Esophagus muscularis mucosa (tissue), 4 donors: ENCODE measurements at regions not wholly inside any gene's neighbourhood (a gene's known extent, or its start where the extent isn't known, plus 50 kb on each side); places are given as distances from the start of the nearest gene placed in this dataset.

Experiments used
- DNase-seq: peaks from one replicate; pipeline ENCODE4 v3.0.0-alpha.2; 2017; ENCODE audit errors: extremely low spot score
- H3K27ac ChIP-seq, 4 donors: fragments of 200-600 bp; sonication (generic); replicated peaks in 1 of 4; 1 replicate in 3 of 4; 2 replicates in 1 of 4; pipeline ENCODE4 v1.5.1; 2016 to 2019; ENCODE audit warnings: mild to moderate bottlenecking in 1 of 4
- H3K27me3 ChIP-seq, 4 donors: fragments of 200-600 bp; sonication (generic); one replicate each; pipeline versions ENCODE4 v1.5.1 to v1.6.0; 2016 to 2019
- H3K36me3 ChIP-seq, 4 donors: fragments of 200-600 bp; sonication (generic); one replicate each; pipeline ENCODE4 v1.5.1; 2016 to 2019
- H3K4me1 ChIP-seq, 4 donors: fragments of 200-600 bp; sonication (generic); one replicate each; pipeline ENCODE4 v1.5.1; 2016 to 2019
- H3K4me3 ChIP-seq, 4 donors: fragments of 200-600 bp; sonication (generic); 1 replicate in 2 of 4; 2 replicates in 2 of 4; pipeline ENCODE4 v1.5.1; 2016 to 2019; ENCODE audit warnings: mild to moderate bottlenecking in 4 of 4, moderate library complexity in 1 of 4
- H3K9me3 ChIP-seq, 4 donors: fragments of 200-600 bp; sonication (generic); 1 replicate in 3 of 4; 2 replicates in 1 of 4; pipeline ENCODE4 v1.5.1; 2016 to 2019
- EP300 ChIP-seq: sonication (generic); formaldehyde crosslinking; IDR thresholded peaks from one replicate; pipeline ENCODE4 v1.6.1; 2017; ENCODE audit warnings: antibody characterized with exemption
- POLR2A ChIP-seq: fragments of 450-650 bp; IDR thresholded peaks from one replicate; pipeline ENCODE4 v1.6.1; 2017; ENCODE audit warnings: antibody characterized with exemption, moderate library complexity, mild to moderate bottlenecking, low read depth
- POLR2AphosphoS5 ChIP-seq, 2 donors: sonication (generic); formaldehyde crosslinking; IDR thresholded peaks; one replicate each; pipeline ENCODE4 v1.6.1; 2017; ENCODE audit warnings: antibody characterized with exemption in 2 of 2
- WGBS: methylation state at CpG from one replicate; pipeline ENCODE4 v1.1.5; 2018; 5-methylcytosine and 5-hydroxymethylcytosine counted together
- intact Hi-C: fragments of 100-400 bp; cut with DNase I; formaldehyde crosslinking; loops from one replicate; pipeline ENCODE4 v1.15.1; 2023
- TF ChIP-seq, protein P1 (sequence below), 3 experiments: fragments of 200-600 bp in 2 of 3; fragments of 450-650 bp in 1 of 3; sonication (generic) in 2 of 3; IDR thresholded peaks; one replicate each; pipeline ENCODE4 v1.5.1; 2017 to 2019; ENCODE audit warnings: antibody characterized with exemption in 3 of 3, mild to moderate bottlenecking in 2 of 3, moderate library complexity in 1 of 3

GRCh38 chr4:24137671-24138601 is 248.1 kb upstream of the PPARGC1A start:
- peaks cover 0 to 18% (median 2%) of the 10 kb centered on the region in 4 donors for H3K4me1 ChIP-seq
- 77% methylated on average over 8 of the region's 8 CpGs for WGBS
- H3K36me3 ChIP-seq: no peaks in the 10 kb centered on the region
- no peaks in the 10 kb centered on the region for H3K9me3 ChIP-seq
- intact Hi-C loops: no loop called here
- DNase-seq: no peak
- H3K27ac ChIP-seq: no peak overlapping the region
- no peak overlapping the region for H3K4me3 ChIP-seq
- TF ChIP-seq, protein P1, sequence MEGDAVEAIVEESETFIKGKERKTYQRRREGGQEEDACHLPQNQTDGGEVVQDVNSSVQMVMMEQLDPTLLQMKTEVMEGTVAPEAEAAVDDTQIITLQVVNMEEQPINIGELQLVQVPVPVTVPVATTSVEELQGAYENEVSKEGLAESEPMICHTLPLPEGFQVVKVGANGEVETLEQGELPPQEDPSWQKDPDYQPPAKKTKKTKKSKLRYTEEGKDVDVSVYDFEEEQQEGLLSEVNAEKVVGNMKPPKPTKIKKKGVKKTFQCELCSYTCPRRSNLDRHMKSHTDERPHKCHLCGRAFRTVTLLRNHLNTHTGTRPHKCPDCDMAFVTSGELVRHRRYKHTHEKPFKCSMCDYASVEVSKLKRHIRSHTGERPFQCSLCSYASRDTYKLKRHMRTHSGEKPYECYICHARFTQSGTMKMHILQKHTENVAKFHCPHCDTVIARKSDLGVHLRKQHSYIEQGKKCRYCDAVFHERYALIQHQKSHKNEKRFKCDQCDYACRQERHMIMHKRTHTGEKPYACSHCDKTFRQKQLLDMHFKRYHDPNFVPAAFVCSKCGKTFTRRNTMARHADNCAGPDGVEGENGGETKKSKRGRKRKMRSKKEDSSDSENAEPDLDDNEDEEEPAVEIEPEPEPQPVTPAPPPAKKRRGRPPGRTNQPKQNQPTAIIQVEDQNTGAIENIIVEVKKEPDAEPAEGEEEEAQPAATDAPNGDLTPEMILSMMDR (IDR thresholded peaks at IDR 0.05): no peak
- TF ChIP-seq POLR2AphosphoS5 (IDR thresholded peaks at IDR 0.05) (no peak), POLR2A (no peak), EP300 (no peak)
- no peaks in the 10 kb centered on the region for H3K27me3 ChIP-seq

DNA sequence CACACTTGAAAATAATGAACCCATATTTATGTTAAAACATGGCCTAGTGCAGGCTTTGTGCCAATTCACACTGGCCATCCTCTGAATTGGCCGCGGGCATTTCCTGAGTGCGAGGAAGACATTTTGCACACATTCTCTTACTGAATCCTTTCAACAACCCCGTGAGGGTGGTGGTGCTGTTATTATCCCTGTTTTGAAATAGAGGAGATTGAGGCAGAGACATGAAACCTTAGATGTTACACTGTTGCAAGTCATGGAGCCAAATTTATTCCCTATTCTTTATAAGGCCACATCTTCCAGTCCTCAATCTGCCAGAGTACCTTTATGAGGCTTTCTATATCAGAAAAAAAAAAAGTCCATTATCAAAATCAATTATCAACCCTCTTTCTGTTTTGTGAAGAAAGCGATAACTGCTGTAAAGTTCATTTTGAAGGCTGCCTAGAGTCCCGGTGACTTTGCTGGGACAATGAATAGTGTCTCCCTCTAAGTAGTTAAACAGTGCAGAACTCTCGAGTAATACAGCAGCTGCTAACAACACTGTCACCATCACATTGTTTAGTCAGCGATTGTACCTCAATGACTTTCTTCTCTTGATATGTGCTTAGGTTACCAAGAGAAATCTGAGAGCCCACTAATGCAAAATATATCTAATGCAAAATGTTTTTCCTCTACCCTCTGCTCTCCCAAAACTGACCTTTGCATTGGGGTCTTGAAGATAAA is 242.3 kb upstream of the PPARGC1A start:
- WGBS: 80% methylated on average over 8 of the region's 8 CpGs
- intact Hi-C loops: no loop called here
- H3K27ac ChIP-seq: no peak overlapping the region
- H3K4me3 ChIP-seq: no peak overlapping the region
- H3K4me1 ChIP-seq: no peaks in the 10 kb centered on the region
- H3K27me3 ChIP-seq: no peaks in the 10 kb centered on the region
- no peaks in the 10 kb centered on the region for H3K36me3 ChIP-seq
- TF ChIP-seq EP300 (no peak), POLR2AphosphoS5 (IDR thresholded peaks at IDR 0.05) (no peak), POLR2A (no peak)
- TF ChIP-seq, protein P1 (IDR thresholded peaks at IDR 0.05): no peak
- DNase-seq: no peak
- no peaks in the 10 kb centered on the region for H3K9me3 ChIP-seq

- TF ChIP-seq, protein P1 (IDR thresholded peaks at IDR 0.05): no peak
- no peak for TF ChIP-seq POLR2A
- H3K36me3 ChIP-seq: no peaks in the 10 kb centered on the region
- H3K4me1 ChIP-seq: no peaks in the 10 kb centered on the region
- intact Hi-C loops: no loop called here
- WGBS: 75% methylated on average over 3 of the region's 3 CpGs
- DNase-seq: no peak
- H3K9me3 ChIP-seq: no peaks in the 10 kb centered on the region
- H3K4me3 ChIP-seq: no peak overlapping the region
- no peak overlapping the region for H3K27ac ChIP-seq
- H3K27me3 ChIP-seq: no peaks in the 10 kb centered on the region
Observed at GRCh38 chr4:24130637-24131036, 240.8 kb upstream of the PPARGC1A start.

GRCh38 chr4:24126776-24127175 is 236.9 kb upstream of the PPARGC1A start:
- WGBS: 82% methylated on average over 5 of the region's 5 CpGs
- no peaks in the 10 kb centered on the region for H3K27me3 ChIP-seq
- no peak for TF ChIP-seq POLR2A
- no peak for TF ChIP-seq EP300
- TF ChIP-seq, protein P1 (IDR thresholded peaks at IDR 0.05): no peak
- no peak for TF ChIP-seq POLR2AphosphoS5 (IDR thresholded peaks at IDR 0.05)
- no peaks in the 10 kb centered on the region for H3K9me3 ChIP-seq
- intact Hi-C loops: no loop called here
- H3K27ac ChIP-seq: no peak overlapping the region
- no peaks in the 10 kb centered on the region for H3K4me1 ChIP-seq
- no peak for DNase-seq
- H3K36me3 ChIP-seq: no peaks in the 10 kb centered on the region
- no peak overlapping the region for H3K4me3 ChIP-seq
